Right atrium auricular region (tissue), 2 donors: ENCODE measurements at regions not wholly inside any gene's neighbourhood (a gene's known extent, or its start where the extent isn't known, plus 50 kb on each side); places are given as distances from the start of the nearest gene placed in this dataset.

Source experiments
- DNase-seq: peaks from one replicate; pipeline ENCODE4 v3.0.0-alpha.2; 2019; ENCODE audit warnings: low spot score
- H3K27ac ChIP-seq, 2 donors: fragments of 200-600 bp; sonication (generic); 1 replicate in 1 of 2; 2 replicates in 1 of 2; pipeline ENCODE4 v1.5.1; 2016 to 2019
- H3K27me3 ChIP-seq, 2 donors: fragments of 200-600 bp; sonication (generic); one replicate each; pipeline versions ENCODE4 v1.5.1 to v1.6.0; 2017 to 2019
- H3K36me3 ChIP-seq: fragments of 200-600 bp; sonication (generic); one replicate; pipeline ENCODE4 v1.5.1; 2016
- H3K4me1 ChIP-seq, 2 donors: fragments of 200-600 bp; sonication (generic); one replicate each; pipeline versions ENCODE4 v1.5.1 to v1.6.0; 2017 to 2019
- H3K4me3 ChIP-seq, 2 donors: fragments of 200-600 bp; sonication (generic); 1 replicate in 1 of 2; 2 replicates in 1 of 2; pipeline ENCODE4 v1.5.1; 2017 to 2019; ENCODE audit warnings: mild to moderate bottlenecking in 1 of 2, moderate library complexity in 1 of 2
- H3K9me3 ChIP-seq, 2 donors: fragments of 200-600 bp; sonication (generic); one replicate each; pipeline ENCODE4 v1.5.1; 2019
- CTCF ChIP-seq, 2 donors: fragments of 200-600 bp; sonication (generic); IDR thresholded peaks; one replicate each; pipeline ENCODE4 v1.5.1; 2019; ENCODE audit warnings: antibody characterized with exemption in 2 of 2

- Histone ChIP-seq H3K27ac (no peak overlapping the region), H3K4me3 (no peak overlapping the region), H3K4me1 (no peaks in the 10 kb centered on the region), H3K9me3 (no peaks in the 10 kb centered on the region), H3K36me3 (no peaks in the 10 kb centered on the region), H3K27me3 (no peaks in the 10 kb centered on the region)
- no peak for DNase-seq
- TF ChIP-seq CTCF (IDR thresholded peaks at IDR 0.05) = no peak
Measured at GRCh38 chr4:189049682-189050081, 891.0 kb upstream of the FRG1 start.

- H3K27me3 ChIP-seq = no peaks in the 10 kb centered on the region
- no peaks in the 10 kb centered on the region for H3K4me1 ChIP-seq
- H3K36me3 ChIP-seq = no peaks in the 10 kb centered on the region
- no peaks in the 10 kb centered on the region for H3K9me3 ChIP-seq
- no peak for TF ChIP-seq CTCF (IDR thresholded peaks at IDR 0.05)
- H3K27ac ChIP-seq = no peak overlapping the region
- no peak for DNase-seq
- H3K4me3 ChIP-seq = no peak overlapping the region
Measured at GRCh38 chr4:189050643-189051042, 890.0 kb upstream of the FRG1 start.

- Histone ChIP-seq H3K4me3 (no peak overlapping the region), H3K9me3 (no peaks in the 10 kb centered on the region), H3K27me3 (no peaks in the 10 kb centered on the region), H3K36me3 (no peaks in the 10 kb centered on the region), H3K4me1 (no peaks in the 10 kb centered on the region), H3K27ac (no peak overlapping the region)
- TF ChIP-seq CTCF (IDR thresholded peaks at IDR 0.05) = no peak
- no peak for DNase-seq
Measured at GRCh38 chr4:189053621-189054020, 887.1 kb upstream of the FRG1 start.

GRCh38 chr4:189060104-189060503 is 880.6 kb upstream of the FRG1 start:
- Histone ChIP-seq H3K27me3 (no peaks in the 10 kb centered on the region), H3K4me1 (no peaks in the 10 kb centered on the region)
- TF ChIP-seq CTCF (IDR thresholded peaks at IDR 0.05) = no peak

GRCh38 chr4:189062047-189062820 is 878.4 kb upstream of the FRG1 start:
- no peaks in the 10 kb centered on the region for H3K4me1 ChIP-seq
- no peak overlapping the region for H3K27ac ChIP-seq
- H3K9me3 ChIP-seq = peaks cover 0 to 14% of the 10 kb centered on the region in 2 donors
- no peaks in the 10 kb centered on the region for H3K36me3 ChIP-seq
- no peak for DNase-seq
- TF ChIP-seq CTCF (IDR thresholded peaks at IDR 0.05) = no peak
- H3K27me3 ChIP-seq = no peaks in the 10 kb centered on the region
- no peak overlapping the region for H3K4me3 ChIP-seq

More at GRCh38 chr4:189060104-189060503, 880.6 kb upstream of the FRG1 start:
- Histone ChIP-seq H3K27ac (no peak overlapping the region), H3K36me3 (no peaks in the 10 kb centered on the region), H3K9me3 (peaks cover 0 to 14% of the 10 kb centered on the region in 2 donors), H3K4me3 (no peak overlapping the region)
- DNase-seq = no peak

- TF ChIP-seq CTCF (IDR thresholded peaks at IDR 0.05) = no peak
- Histone ChIP-seq H3K27me3 (no peaks in the 10 kb centered on the region), H3K9me3 (no peaks in the 10 kb centered on the region), H3K4me1 (no peaks in the 10 kb centered on the region), H3K36me3 (no peaks in the 10 kb centered on the region), H3K4me3 (no peak overlapping the region), H3K27ac (no peak overlapping the region)
- DNase-seq = no peak
Measured at GRCh38 chr4:189069772-189070171, 870.9 kb upstream of the FRG1 start.
